GM12878 (cell line): ENCODE measurements at regions not wholly inside any gene's neighbourhood (a gene's known extent, or its start where the extent isn't known, plus 50 kb on each side); places are given as distances from the start of the nearest gene placed in this dataset.

ENCODE experiments used
- ASH2L ChIP-seq: fragments of 300-600, 200-600 bp; sonication (generic); IDR thresholded peaks from 2 replicates; pipeline ENCODE4 v1.6.1; 2017; ENCODE audit warnings: low read depth, mild to moderate bottlenecking, borderline replicate concordance
- CTCF ChIP-seq, 3 experiments: IDR thresholded peaks in 2 of 3; conservative IDR thresholded peaks in 1 of 3; 2 replicates each; pipeline ENCODE4 v1.5.1; 2011; ENCODE audit warnings: low read depth in 3 of 3, low read length in 3 of 3, mild to moderate bottlenecking in 3 of 3, control low read depth in 2 of 3, moderate library complexity in 2 of 3, inconsistent platforms in 1 of 3, mixed read lengths in 1 of 3; ENCODE audit not compliant: control insufficient read depth in 2 of 3, insufficient read depth in 1 of 3; ENCODE audit errors: extremely low read depth in 1 of 3
- E4F1 ChIP-seq: fragments of 450-650 bp; IDR thresholded peaks from 2 replicates; pipeline ENCODE4 v1.6.1; 2018; ENCODE audit warnings: borderline replicate concordance, mild to moderate bottlenecking; ENCODE audit not compliant: partially characterized antibody
- EZH2 ChIP-seq: IDR thresholded peaks from 2 replicates; pipeline ENCODE4 v1.6.1; 2012; ENCODE audit warnings: low read depth, mild to moderate bottlenecking, control low read depth, inconsistent platforms, low read length, borderline replicate concordance; ENCODE audit not compliant: control insufficient read depth
- JUND ChIP-seq: IDR thresholded peaks from 2 replicates; pipeline ENCODE4 v1.6.1; 2012; ENCODE audit warnings: low read depth, mild to moderate bottlenecking, low read length, improper control_type of control experiment, moderate library complexity
- MXI1 ChIP-seq: fragments of 150-350 bp; IDR thresholded peaks from 2 replicates; pipeline ENCODE4 v1.6.1; 2011; ENCODE audit warnings: low read depth, mild to moderate bottlenecking, inconsistent platforms, low read length, improper control_type of control experiment
- MYC ChIP-seq: IDR thresholded peaks from 2 replicates; pipeline ENCODE4 v1.6.1; 2011; ENCODE audit warnings: mild to moderate bottlenecking, low read length, moderate library complexity, inconsistent platforms; ENCODE audit not compliant: insufficient read depth, insufficient replicate concordance, insufficient read length, severe bottlenecking
- NFIC ChIP-seq: IDR thresholded peaks from 2 replicates; pipeline ENCODE4 v1.6.1; 2012; ENCODE audit warnings: low read depth, mild to moderate bottlenecking, inconsistent platforms, low read length, moderate library complexity
- POLR2A ChIP-seq: IDR thresholded peaks from 2 replicates; pipeline ENCODE4 v1.6.1; 2011; ENCODE audit warnings: low read depth, mild to moderate bottlenecking, low read length
- RB1 ChIP-seq: fragments of 450-650 bp; formaldehyde crosslinking; IDR thresholded peaks from 2 replicates; pipeline ENCODE4 v1.6.1; 2017; ENCODE audit warnings: mild to moderate bottlenecking, borderline replicate concordance
- REST ChIP-seq: IDR thresholded peaks from 2 replicates; pipeline ENCODE4 v1.6.1; 2012; ENCODE audit warnings: mild to moderate bottlenecking, low read depth, low read length
- TCF7 ChIP-seq: IDR thresholded peaks from 2 replicates; pipeline ENCODE4 v1.6.1; 2014; ENCODE audit warnings: antibody characterized with exemption, borderline replicate concordance
- USF2 ChIP-seq: IDR thresholded peaks from 2 replicates; pipeline ENCODE4 v1.6.1; 2011; ENCODE audit warnings: low read depth, low read length, improper control_type of control experiment, borderline replicate concordance
- TF ChIP-seq, protein P1 (sequence below): fragments of 450-650 bp; IDR thresholded peaks from 2 replicates; pipeline ENCODE4 v1.6.1; 2017; ENCODE audit warnings: mild to moderate bottlenecking, moderate library complexity

DNA sequence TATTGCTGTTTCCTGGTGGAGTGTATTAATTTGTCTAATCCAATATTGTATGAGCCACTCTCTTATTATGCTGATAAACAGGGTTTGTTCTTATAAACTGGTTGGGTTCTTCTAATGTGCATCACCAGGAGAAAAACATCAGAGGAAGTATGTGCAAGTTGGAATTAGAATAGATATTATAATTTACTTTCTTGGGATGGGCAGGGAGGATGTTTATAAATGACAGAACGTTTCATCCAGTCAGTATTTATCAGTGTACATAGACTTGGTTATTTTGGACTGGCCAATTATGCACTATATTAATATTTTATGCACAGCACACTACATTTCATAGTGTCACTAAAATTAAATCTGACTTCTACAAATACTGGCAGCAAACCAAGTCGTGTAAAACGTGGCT lies 495.8 kb downstream of the PSAT1 start:
- TF ChIP-seq ASH2L (no peak), CTCF (IDR thresholded peaks at IDR 0.05 in 2 of 3, conservative IDR thresholded peaks at IDR 0.05 in 1 of 3; ENCODE audit: control insufficient read depth in 2 of 3, extremely low read depth in 1 of 3, insufficient read depth in 1 of 3, low read depth in 3 of 3, low read length in 3 of 3) (no peak), EZH2 (no peak), REST (no peak), POLR2A (no peak), E4F1 (no peak), NFIC (no peak), RB1 (no peak), JUND (no peak), MYC (no peak), USF2 (no peak), MXI1 (no peak), TCF7 (no peak)
- TF ChIP-seq, protein P1, sequence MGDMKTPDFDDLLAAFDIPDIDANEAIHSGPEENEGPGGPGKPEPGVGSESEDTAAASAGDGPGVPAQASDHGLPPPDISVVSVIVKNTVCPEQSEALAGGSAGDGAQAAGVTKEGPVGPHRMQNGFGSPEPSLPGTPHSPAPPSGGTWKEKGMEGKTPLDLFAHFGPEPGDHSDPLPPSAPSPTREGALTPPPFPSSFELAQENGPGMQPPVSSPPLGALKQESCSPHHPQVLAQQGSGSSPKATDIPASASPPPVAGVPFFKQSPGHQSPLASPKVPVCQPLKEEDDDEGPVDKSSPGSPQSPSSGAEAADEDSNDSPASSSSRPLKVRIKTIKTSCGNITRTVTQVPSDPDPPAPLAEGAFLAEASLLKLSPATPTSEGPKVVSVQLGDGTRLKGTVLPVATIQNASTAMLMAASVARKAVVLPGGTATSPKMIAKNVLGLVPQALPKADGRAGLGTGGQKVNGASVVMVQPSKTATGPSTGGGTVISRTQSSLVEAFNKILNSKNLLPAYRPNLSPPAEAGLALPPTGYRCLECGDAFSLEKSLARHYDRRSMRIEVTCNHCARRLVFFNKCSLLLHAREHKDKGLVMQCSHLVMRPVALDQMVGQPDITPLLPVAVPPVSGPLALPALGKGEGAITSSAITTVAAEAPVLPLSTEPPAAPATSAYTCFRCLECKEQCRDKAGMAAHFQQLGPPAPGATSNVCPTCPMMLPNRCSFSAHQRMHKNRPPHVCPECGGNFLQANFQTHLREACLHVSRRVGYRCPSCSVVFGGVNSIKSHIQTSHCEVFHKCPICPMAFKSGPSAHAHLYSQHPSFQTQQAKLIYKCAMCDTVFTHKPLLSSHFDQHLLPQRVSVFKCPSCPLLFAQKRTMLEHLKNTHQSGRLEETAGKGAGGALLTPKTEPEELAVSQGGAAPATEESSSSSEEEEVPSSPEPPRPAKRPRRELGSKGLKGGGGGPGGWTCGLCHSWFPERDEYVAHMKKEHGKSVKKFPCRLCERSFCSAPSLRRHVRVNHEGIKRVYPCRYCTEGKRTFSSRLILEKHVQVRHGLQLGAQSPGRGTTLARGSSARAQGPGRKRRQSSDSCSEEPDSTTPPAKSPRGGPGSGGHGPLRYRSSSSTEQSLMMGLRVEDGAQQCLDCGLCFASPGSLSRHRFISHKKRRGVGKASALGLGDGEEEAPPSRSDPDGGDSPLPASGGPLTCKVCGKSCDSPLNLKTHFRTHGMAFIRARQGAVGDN, result no peak
